K562 (cell line): ENCODE measurements at regions not wholly inside any gene's neighbourhood (a gene's known extent, or its start where the extent isn't known, plus 50 kb on each side); places are given as distances from the start of the nearest gene placed in this dataset.
A peak's percentile ranks its signal among the peaks of the same experiment; 100 is the strongest.

Experiments used
- ATAC-seq: fragments of 200-7000 bp; cut with Tn5 transposase; 3 replicates; pipeline ENCODE4 v1.9.1; 2020; ENCODE audit warnings: moderate library complexity
- BruUV-seq: library from RNA; stranded (reverse); fragments of 400-500 nt; replicated peaks from 2 replicates; lab custom pipeline; 2021; lab: Mats Ljungman, UMichigan
- CTCF ChIA-PET: fragments of 300-600 bp; formaldehyde crosslinking; extraction: SDS; loops from one replicate; lab custom pipeline; 2021; ENCODE audit warnings: low intra/inter-chr PET ratio; lab: Yijun Ruan, JAX
- POLR2A ChIA-PET: fragments of 300-600, 350-650 bp; sonication (Branson Sonifier 250); formaldehyde crosslinking; extraction: SDS; loops from one replicate; lab custom pipeline; 2021; ENCODE audit warnings: antibody characterized with exemption, inconsistent platforms; lab: Yijun Ruan, JAX
- DNase-seq, 4 experiments: peaks; one replicate each; pipeline versions ENCODE4 v3.0.0 to v3.0.0-alpha.2; 2011 to 2018; ENCODE audit warnings: low spot score in 3 of 4, mixed read lengths in 3 of 4; ENCODE audit errors: extremely low read depth in 1 of 4
- FAIRE-seq: peaks from 2 replicates; lab custom pipeline; 2011; peaks lifted over from hg19 to GRCh38; lab: Jason Lieb, UNC
- H2AFZ ChIP-seq: 2 replicates; pipeline ENCODE4 v1.6.0; 2011; ENCODE audit warnings: low read depth, low read length, control low read depth, inconsistent platforms
- H3K27ac ChIP-seq: fragments of 200-600 bp; 3 replicates; pipeline ENCODE4 v1.8.0; 2011; ENCODE audit warnings: low read depth, mild to moderate bottlenecking, control low read depth, inconsistent platforms, low read length, moderate library complexity, mixed read lengths; ENCODE audit errors: extremely low read depth
- H3K27me3 ChIP-seq, 2 experiments: fragments of 300-600 bp in 1 of 2; 2 replicates in 1 of 2; 3 replicates in 1 of 2; pipeline versions ENCODE4 v1.6.0 to v1.8.0; 2011; ENCODE audit warnings: inconsistent platforms in 2 of 2, low read length in 2 of 2, mild to moderate bottlenecking in 1 of 2, mixed read lengths in 1 of 2, moderate library complexity in 1 of 2; ENCODE audit not compliant: control insufficient read depth in 2 of 2, insufficient read depth in 2 of 2
- H3K36me3 ChIP-seq: fragments of 300-600 bp; 3 replicates; pipeline ENCODE4 v1.8.0; 2011; ENCODE audit warnings: mild to moderate bottlenecking, low read length, inconsistent platforms; ENCODE audit not compliant: control insufficient read depth, insufficient read depth
- H3K4me1 ChIP-seq, 2 experiments: fragments of 200-600 bp in 1 of 2; replicated peaks in 1 of 2; 2 replicates in 1 of 2; 3 replicates in 1 of 2; pipeline versions ENCODE4 v1.5.1 to v1.8.0; 2011; ENCODE audit warnings: inconsistent platforms in 2 of 2, low read length in 2 of 2, mild to moderate bottlenecking in 1 of 2, mixed read lengths in 1 of 2, moderate library complexity in 1 of 2; ENCODE audit not compliant: control insufficient read depth in 2 of 2, insufficient read depth in 2 of 2
- H3K4me2 ChIP-seq: 2 replicates; pipeline ENCODE4 v1.6.1; 2011; ENCODE audit warnings: low read length, control low read depth, inconsistent platforms, mixed read lengths; ENCODE audit not compliant: insufficient read depth
- H3K4me3 ChIP-seq: fragments of 200-600 bp; sonication (generic), shearing (Covaris generic); 2 replicates; pipeline ENCODE4 v1.5.1; 2016; ENCODE audit warnings: control low read depth, inconsistent platforms
- H3K79me2 ChIP-seq: fragments of 200-600 bp; 3 replicates; pipeline ENCODE4 v1.8.0; 2011; ENCODE audit warnings: low read length, inconsistent platforms; ENCODE audit not compliant: control insufficient read depth, insufficient read depth
- H3K9ac ChIP-seq, 2 experiments: 2 replicates each; pipeline versions ENCODE4 v1.6.0 to v1.6.1; 2011; ENCODE audit warnings: low read depth in 2 of 2, low read length in 2 of 2, control low read depth in 1 of 2, inconsistent platforms in 1 of 2, mild to moderate bottlenecking in 1 of 2, mixed read lengths in 1 of 2; ENCODE audit not compliant: insufficient read depth in 1 of 2
- H3K9me1 ChIP-seq: one replicate; pipeline ENCODE4 v1.6.0; 2011; ENCODE audit warnings: inconsistent platforms, mild to moderate bottlenecking, low read length, moderate library complexity; ENCODE audit not compliant: control insufficient read depth, insufficient read depth
- H3K9me3 ChIP-seq: replicated peaks from 2 replicates; pipeline ENCODE4 v1.5.1; 2011; ENCODE audit warnings: low read depth, low read length, inconsistent platforms; ENCODE audit not compliant: control insufficient read depth, insufficient read depth
- H4K20me1 ChIP-seq: replicated peaks from 2 replicates; pipeline ENCODE4 v1.6.1; 2011; ENCODE audit warnings: low read length, inconsistent platforms, mixed read lengths; ENCODE audit not compliant: control insufficient read depth, insufficient read depth
- ERF ChIP-seq: fragments of 450-650 bp; formaldehyde crosslinking; IDR thresholded peaks from 2 replicates; pipeline ENCODE4 v1.4.0; 2020; ENCODE audit warnings: mild to moderate bottlenecking, mixed read lengths
- FOSL1 ChIP-seq: fragments of 200-800 bp; sonication (Bioruptor generic); conservative IDR thresholded peaks from 2 replicates; pipeline ENCODE4 v1.6.1; 2016; ENCODE audit warnings: missing genetic modification characterization, missing compliant biosample characterization
- JUN ChIP-seq, 2 experiments: sonication (generic) in 1 of 2; formaldehyde crosslinking in 1 of 2; IDR thresholded peaks; 2 replicates each; pipeline versions ENCODE4 v1.6.1 to v1.8.0; 2012 to 2022; ENCODE audit warnings: borderline replicate concordance in 2 of 2, mild to moderate bottlenecking in 2 of 2, improper control_type of control experiment in 1 of 2, low read depth in 1 of 2, low read length in 1 of 2, missing genetic modification reagents in 1 of 2
- RERE ChIP-seq: sonication (generic); formaldehyde crosslinking; IDR thresholded peaks from 2 replicates; pipeline ENCODE4 v1.8.0; 2023; ENCODE audit warnings: missing genetic modification reagents, mild to moderate bottlenecking, borderline replicate concordance
- SREBF2 ChIP-seq: sonication (generic); formaldehyde crosslinking; IDR thresholded peaks from 2 replicates; pipeline ENCODE4 v1.4.0; 2020; ENCODE audit warnings: mild to moderate bottlenecking, missing genetic modification reagents
- TSC22D4 ChIP-seq: fragments of 450-650 bp; IDR thresholded peaks from 2 replicates; pipeline ENCODE4 v1.6.1; 2016; ENCODE audit warnings: missing genetic modification characterization, missing biosample characterization, control low read depth
- ZNF24 ChIP-seq: fragments of 450-650 bp; IDR thresholded peaks from 2 replicates; pipeline ENCODE4 v1.6.1; 2016
- ZNF717 ChIP-seq: fragments of 250-450 bp; sonication (Bioruptor Pico); IDR thresholded peaks from 2 replicates; pipeline ENCODE4 v1.5.0; 2021
- WGBS: fragments of 100-300 bp; shearing (Covaris generic); methylation state at CpG from one replicate; pipeline ENCODE4 v1.1.6; 2016; ENCODE audit warnings: low coverage, mixed read lengths; ENCODE audit not compliant: insufficient coverage; ENCODE audit errors: missing lambda C conversion rate; 5-methylcytosine and 5-hydroxymethylcytosine counted together
- in situ Hi-C: fragments of 300-500 bp; cut with MboI; formaldehyde crosslinking; loops from 4 replicates; pipeline ENCODE4 v1.15.0; 2018; ENCODE audit warnings: inconsistent platforms, mixed read lengths
- intact Hi-C: fragments of 100-400 bp; cut with micrococcal nuclease; formaldehyde crosslinking; loops from 2 replicates; pipeline ENCODE4 v1.14.2; 2022
- TF ChIP-seq, protein P1 (sequence below): fragments of 200-800 bp; sonication (Bioruptor generic); IDR thresholded peaks from 2 replicates; pipeline ENCODE4 v1.6.1; 2017; ENCODE audit warnings: missing genetic modification characterization, missing compliant biosample characterization
- TF ChIP-seq, protein P2 (sequence below), 3 experiments: fragments of 200-800 bp in 1 of 3; sonication (Bioruptor generic) in 1 of 3; sonication (generic) in 1 of 3; formaldehyde crosslinking in 1 of 3; IDR thresholded peaks; 2 replicates each; pipeline versions ENCODE4 v1.6.1 to v1.8.0; 2016 to 2022; ENCODE audit warnings: mild to moderate bottlenecking in 2 of 3, missing compliant biosample characterization in 2 of 3, missing genetic modification characterization in 2 of 3, missing genetic modification reagents in 1 of 3
- TF ChIP-seq, protein P3 (sequence below), 3 experiments: IDR thresholded peaks in 2 of 3; conservative IDR thresholded peaks in 1 of 3; 2 replicates each; pipeline ENCODE4 v1.5.1; 2011 to 2012; ENCODE audit warnings: low read length in 3 of 3, mild to moderate bottlenecking in 3 of 3, control low read depth in 2 of 3, improper control_type of control experiment in 1 of 3, inconsistent platforms in 1 of 3, low read depth in 1 of 3, mixed read lengths in 1 of 3, moderate library complexity in 1 of 3; ENCODE audit not compliant: insufficient read depth in 2 of 3

GRCh38 chr4:17173300-17173699 lies 274.9 kb upstream of the LDB2 start:
- H3K36me3 ChIP-seq = no peaks in the 10 kb centered on the region
- peak in 1 of 4 experiments; percentile 8 for DNase-seq
- in situ Hi-C loops = no loop called here
- no peak overlapping the region for H3K4me2 ChIP-seq
- H3K9ac ChIP-seq = no peak overlapping the region
- H4K20me1 ChIP-seq = no peaks in the 10 kb centered on the region
- CTCF ChIA-PET = no interaction called here
- no peak for FAIRE-seq
- peak; percentile 72 for ATAC-seq
- BruUV-seq = no TSS peak
- no peaks in the 10 kb centered on the region for H3K9me3 ChIP-seq
- no peak overlapping the region for H3K27ac ChIP-seq
- H3K27me3 ChIP-seq = no peaks in the 10 kb centered on the region
- H3K79me2 ChIP-seq = no peaks in the 10 kb centered on the region
- no peaks in the 10 kb centered on the region for H3K4me1 ChIP-seq
- H3K9me1 ChIP-seq = no peaks in the 10 kb centered on the region
- 0% methylated on average over 5 of the region's 5 CpGs for WGBS
- POLR2A ChIA-PET = no interaction called here
- intact Hi-C loops = loop anchor here (2.0 kb wide), 1 partner anchor 152 kb away; no protein-coding TSS in a partner anchor
- H2AFZ ChIP-seq = no peak overlapping the region
- no peak overlapping the region for H3K4me3 ChIP-seq
- TF ChIP-seq, protein P1, sequence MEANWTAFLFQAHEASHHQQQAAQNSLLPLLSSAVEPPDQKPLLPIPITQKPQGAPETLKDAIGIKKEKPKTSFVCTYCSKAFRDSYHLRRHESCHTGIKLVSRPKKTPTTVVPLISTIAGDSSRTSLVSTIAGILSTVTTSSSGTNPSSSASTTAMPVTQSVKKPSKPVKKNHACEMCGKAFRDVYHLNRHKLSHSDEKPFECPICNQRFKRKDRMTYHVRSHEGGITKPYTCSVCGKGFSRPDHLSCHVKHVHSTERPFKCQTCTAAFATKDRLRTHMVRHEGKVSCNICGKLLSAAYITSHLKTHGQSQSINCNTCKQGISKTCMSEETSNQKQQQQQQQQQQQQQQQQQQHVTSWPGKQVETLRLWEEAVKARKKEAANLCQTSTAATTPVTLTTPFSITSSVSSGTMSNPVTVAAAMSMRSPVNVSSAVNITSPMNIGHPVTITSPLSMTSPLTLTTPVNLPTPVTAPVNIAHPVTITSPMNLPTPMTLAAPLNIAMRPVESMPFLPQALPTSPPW (CRISPR knock-in tag) = no peak
- TF ChIP-seq FOSL1 (tag) (no peak), JUN (IDR thresholded peaks at IDR 0.05; ENCODE audit: borderline replicate concordance, low read depth, low read length) (no peak), JUN (CRISPR knock-in tag; IDR thresholded peaks at IDR 0.05; ENCODE audit: borderline replicate concordance) (no peak), TSC22D4 (no peak), RERE (CRISPR knock-in tag) (no peak), ZNF717 (CRISPR knock-in tag) (no peak), SREBF2 (CRISPR knock-in tag) (no peak), ERF (CRISPR knock-in tag) (no peak), ZNF24 (no peak)
- TF ChIP-seq, protein P2, sequence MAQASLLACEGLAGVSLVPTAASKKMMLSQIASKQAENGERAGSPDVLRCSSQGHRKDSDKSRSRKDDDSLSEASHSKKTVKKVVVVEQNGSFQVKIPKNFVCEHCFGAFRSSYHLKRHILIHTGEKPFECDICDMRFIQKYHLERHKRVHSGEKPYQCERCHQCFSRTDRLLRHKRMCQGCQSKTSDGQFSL (CRISPR knock-in tag; IDR thresholded peaks at IDR 0.05) = no peak
- TF ChIP-seq, protein P2 (tag; IDR thresholded peaks at IDR 0.05) = no peak
- TF ChIP-seq, protein P3, sequence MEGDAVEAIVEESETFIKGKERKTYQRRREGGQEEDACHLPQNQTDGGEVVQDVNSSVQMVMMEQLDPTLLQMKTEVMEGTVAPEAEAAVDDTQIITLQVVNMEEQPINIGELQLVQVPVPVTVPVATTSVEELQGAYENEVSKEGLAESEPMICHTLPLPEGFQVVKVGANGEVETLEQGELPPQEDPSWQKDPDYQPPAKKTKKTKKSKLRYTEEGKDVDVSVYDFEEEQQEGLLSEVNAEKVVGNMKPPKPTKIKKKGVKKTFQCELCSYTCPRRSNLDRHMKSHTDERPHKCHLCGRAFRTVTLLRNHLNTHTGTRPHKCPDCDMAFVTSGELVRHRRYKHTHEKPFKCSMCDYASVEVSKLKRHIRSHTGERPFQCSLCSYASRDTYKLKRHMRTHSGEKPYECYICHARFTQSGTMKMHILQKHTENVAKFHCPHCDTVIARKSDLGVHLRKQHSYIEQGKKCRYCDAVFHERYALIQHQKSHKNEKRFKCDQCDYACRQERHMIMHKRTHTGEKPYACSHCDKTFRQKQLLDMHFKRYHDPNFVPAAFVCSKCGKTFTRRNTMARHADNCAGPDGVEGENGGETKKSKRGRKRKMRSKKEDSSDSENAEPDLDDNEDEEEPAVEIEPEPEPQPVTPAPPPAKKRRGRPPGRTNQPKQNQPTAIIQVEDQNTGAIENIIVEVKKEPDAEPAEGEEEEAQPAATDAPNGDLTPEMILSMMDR (IDR thresholded peaks at IDR 0.05 in 2 of 3, conservative IDR thresholded peaks at IDR 0.05 in 1 of 3; ENCODE audit: insufficient read depth in 2 of 3, low read depth in 1 of 3, low read length in 3 of 3) = peak in 2 of 3 experiments; percentile 40 to 47; a peak in 4 of 6 replicates
